Small intestine (tissue), 7 donors: ENCODE measurements at regions not wholly inside any gene's neighbourhood (a gene's known extent, or its start where the extent isn't known, plus 50 kb on each side); places are given as distances from the start of the nearest gene placed in this dataset.
A peak's percentile ranks its signal among the peaks of the same experiment; 100 is the strongest.
"Not testable (repeated sequence)": the region's sequence is repeated elsewhere in the genome, so short reads cannot be mapped to it uniquely, and the experiment has no call there.

ENCODE experiments used
- DNase-seq, 2 donors: peaks; one replicate each; pipeline versions ENCODE4 v3.0.0 to v3.0.0-alpha.2; 2013
- FAIRE-seq: peaks from 2 replicates; lab custom pipeline; 2012; peaks lifted over from hg19 to GRCh38; lab: Jason Lieb, UNC
- H3K27ac ChIP-seq, 3 donors: one replicate each; pipeline ENCODE4 v1.5.1; 2013; ENCODE audit warnings: low read length in 2 of 3, mild to moderate bottlenecking in 2 of 3, control low read depth in 1 of 3, inconsistent platforms in 1 of 3, low read depth in 1 of 3, moderate library complexity in 1 of 3
- H3K27me3 ChIP-seq, 3 donors: one replicate each; pipeline ENCODE4 v1.6.1; 2013; ENCODE audit warnings: low read length in 3 of 3, inconsistent platforms in 1 of 3; ENCODE audit not compliant: control insufficient read depth in 3 of 3, insufficient read depth in 3 of 3
- H3K36me3 ChIP-seq, 3 donors: one replicate each; pipeline ENCODE4 v1.6.1; 2013; ENCODE audit warnings: low read length in 3 of 3, inconsistent platforms in 1 of 3, low read depth in 1 of 3, mild to moderate bottlenecking in 1 of 3, moderate library complexity in 1 of 3; ENCODE audit not compliant: control insufficient read depth in 3 of 3, insufficient read depth in 2 of 3
- H3K4me1 ChIP-seq, 3 donors: one replicate each; pipeline ENCODE4 v1.6.1; 2013; ENCODE audit warnings: low read length in 2 of 3, inconsistent platforms in 1 of 3, low read depth in 1 of 3, mild to moderate bottlenecking in 1 of 3, moderate library complexity in 1 of 3; ENCODE audit not compliant: control insufficient read depth in 3 of 3, insufficient read depth in 2 of 3
- H3K4me3 ChIP-seq, 3 donors: one replicate each; pipeline ENCODE4 v1.5.1; 2013; ENCODE audit warnings: low read length in 3 of 3, control low read depth in 1 of 3, inconsistent platforms in 1 of 3, low read depth in 1 of 3, mild to moderate bottlenecking in 1 of 3, moderate library complexity in 1 of 3
- H3K9me3 ChIP-seq, 2 donors: one replicate each; pipeline ENCODE4 v1.6.1; 2013; ENCODE audit warnings: low read depth in 1 of 2, low read length in 1 of 2; ENCODE audit not compliant: control insufficient read depth in 2 of 2, insufficient read depth in 1 of 2
- WGBS, 3 donors: extraction: QIAGEN DNeasy Blood & Tissue Kit; methylation state at CpG; one replicate each; pipeline ENCODE4 v1.1.7; 2013; 5-methylcytosine and 5-hydroxymethylcytosine counted together
- donor health status: healthy with polysubstance abuse.
- donor health status: control.
- donor health status: control.
- donor health status: Bipolar disorder and iron deficiency.
- donor health status: healthy.

GRCh38 chr6:26829480-26829879 lies 169.9 kb upstream of the ZNF322 start:
- not testable (repeated sequence) for DNase-seq, H3K27ac ChIP-seq, H3K27me3 ChIP-seq, H3K4me3 ChIP-seq, H3K4me1 ChIP-seq, H3K36me3 ChIP-seq, H3K9me3 ChIP-seq, FAIRE-seq
- WGBS, 3 donors: no CpG with 5 or more reads among the region's 2 CpGs

- H3K4me3 ChIP-seq, H3K9me3 ChIP-seq, DNase-seq, H3K4me1 ChIP-seq, H3K27ac ChIP-seq, H3K27me3 ChIP-seq, H3K36me3 ChIP-seq, FAIRE-seq: not testable (repeated sequence)
- WGBS, 3 donors: 75 to 91% (median 79%) methylated on average over 9 of the region's 9 CpGs
Measured at GRCh38 chr6:26830992-26831391, 171.4 kb upstream of the ZNF322 start.

- not testable (repeated sequence) for H3K36me3 ChIP-seq, H3K9me3 ChIP-seq, H3K27me3 ChIP-seq, FAIRE-seq, H3K27ac ChIP-seq, DNase-seq, H3K4me3 ChIP-seq, H3K4me1 ChIP-seq
- WGBS, 3 donors: 94 to 97% (median 95%) methylated on average over 4 to 5 of the region's 5 CpGs
Measured at GRCh38 chr6:26835707-26836106, 176.2 kb upstream of the ZNF322 start.

- DNase-seq, H3K9me3 ChIP-seq, H3K36me3 ChIP-seq, H3K4me1 ChIP-seq, H3K4me3 ChIP-seq, H3K27me3 ChIP-seq, H3K27ac ChIP-seq, FAIRE-seq: not testable (repeated sequence)
Measured at GRCh38 chr6:26836657-26837056, 177.1 kb upstream of the ZNF322 start.

GRCh38 chr6:26844823-26845222 lies 185.3 kb upstream of the ZNF322 start:
- H3K27ac ChIP-seq, H3K27me3 ChIP-seq, H3K4me3 ChIP-seq, FAIRE-seq, H3K4me1 ChIP-seq, DNase-seq, H3K9me3 ChIP-seq, H3K36me3 ChIP-seq: not testable (repeated sequence)
- WGBS, 3 donors: 94 to 95% (median 94%) methylated on average over 2 of the region's 2 CpGs

- 53 to 67% (median 60%) methylated on average over 2 of the region's 2 CpGs for WGBS, 3 donors
- H3K4me3 ChIP-seq, H3K9me3 ChIP-seq, H3K27ac ChIP-seq, DNase-seq, H3K4me1 ChIP-seq, H3K36me3 ChIP-seq, H3K27me3 ChIP-seq, FAIRE-seq: not testable (repeated sequence)
Measured at GRCh38 chr6:26857289-26857688, 197.7 kb upstream of the ZNF322 start.

- H3K36me3 ChIP-seq, H3K4me1 ChIP-seq, H3K4me3 ChIP-seq, DNase-seq, H3K27me3 ChIP-seq, H3K9me3 ChIP-seq, H3K27ac ChIP-seq: not testable (repeated sequence)
- 61 to 84% (median 78%) methylated on average over 2 of the region's 5 CpGs for WGBS, 3 donors
- FAIRE-seq: peak; percentile 88
Measured at GRCh38 chr6:26859067-26859770, 199.7 kb upstream of the ZNF322 start.

GRCh38 chr6:26859771-26860163 lies 200.2 kb upstream of the ZNF322 start:
- not testable (repeated sequence) for FAIRE-seq, H3K36me3 ChIP-seq, H3K27me3 ChIP-seq, DNase-seq, H3K4me3 ChIP-seq, H3K27ac ChIP-seq, H3K4me1 ChIP-seq, H3K9me3 ChIP-seq
- WGBS, 3 donors: 79 to 93% (median 90%) methylated on average over 2 of the region's 2 CpGs

GRCh38 chr6:26861913-26862312 lies 202.4 kb upstream of the ZNF322 start:
- not testable (repeated sequence) for H3K27ac ChIP-seq, H3K4me1 ChIP-seq, FAIRE-seq, H3K27me3 ChIP-seq, H3K4me3 ChIP-seq, H3K36me3 ChIP-seq, DNase-seq, H3K9me3 ChIP-seq
- WGBS, 3 donors: 96 to 98% (median 98%) methylated on average over 1 of the region's 2 CpGs
